ENCODE measurements at regions not wholly inside any gene's neighbourhood (a gene's known extent, or its start where the extent isn't known, plus 50 kb on each side); places are given as distances from the start of the nearest gene placed in this dataset.
"Not testable (repeated sequence)": the region's sequence is repeated elsewhere in the genome, so short reads cannot be mapped to it uniquely, and the experiment has no call there.

- DNase-seq: not testable (repeated sequence)
Observed at GRCh38 chr17:15802917-15803316, 70.8 kb downstream of the TBC1D26 start.

- DNase-seq: not testable (repeated sequence)
Observed at GRCh38 chr17:15806825-15807224, 74.7 kb downstream of the TBC1D26 start.

- not testable (repeated sequence) for DNase-seq
Observed at GRCh38 chr17:15813388-15813787, 81.3 kb downstream of the TBC1D26 start.

GRCh38 chr17:15814003-15814402, 81.9 kb downstream of the TBC1D26 start:
- not testable (repeated sequence) for DNase-seq

- DNase-seq: not testable (repeated sequence)
Observed at GRCh38 chr17:15817861-15818260, 85.8 kb downstream of the TBC1D26 start.

GRCh38 chr17:15822280-15822679, 90.2 kb downstream of the TBC1D26 start:
- not testable (repeated sequence) for DNase-seq

GRCh38 chr17:15828727-15829314, 96.7 kb downstream of the TBC1D26 start:
- peak; percentile 73 for DNase-seq

GRCh38 chr17:15830221-15830620, 98.1 kb downstream of the TBC1D26 start:
- DNase-seq: peak; percentile 5

- not testable (repeated sequence) for DNase-seq
Observed at GRCh38 chr17:15831182-15831581, 99.1 kb downstream of the TBC1D26 start.

- not testable (repeated sequence) for DNase-seq
Observed at GRCh38 chr17:15832921-15833480, 100.9 kb downstream of the TBC1D26 start.

- DNase-seq: not testable (repeated sequence)
Observed at GRCh38 chr17:15833890-15834289, 101.8 kb downstream of the TBC1D26 start.

GRCh38 chr17:15835481-15835880, 103.4 kb downstream of the TBC1D26 start:
- DNase-seq: not testable (repeated sequence)

GRCh38 chr17:15836249-15836982, 104.3 kb downstream of the TBC1D26 start:
- not testable (repeated sequence) for DNase-seq

- not testable (repeated sequence) for DNase-seq
Observed at GRCh38 chr17:15836991-15837390, 104.9 kb downstream of the TBC1D26 start.

- DNase-seq: not testable (repeated sequence)
Observed at GRCh38 chr17:15847447-15848229, 97.3 kb upstream of the ADORA2B start.

- DNase-seq: not testable (repeated sequence)
Observed at GRCh38 chr17:15849054-15849453, 95.9 kb upstream of the ADORA2B start.

- not testable (repeated sequence) for DNase-seq
Observed at GRCh38 chr17:15850071-15850470, 94.9 kb upstream of the ADORA2B start.

- DNase-seq: not testable (repeated sequence)
Observed at GRCh38 chr17:15850687-15851086, 94.2 kb upstream of the ADORA2B start.

- not testable (repeated sequence) for DNase-seq
Observed at GRCh38 chr17:15852863-15853262, 92.1 kb upstream of the ADORA2B start.

- not testable (repeated sequence) for DNase-seq
Observed at GRCh38 chr17:15856191-15856590, 88.7 kb upstream of the ADORA2B start.

- DNase-seq: not testable (repeated sequence)
Observed at GRCh38 chr17:15856745-15857144, 88.2 kb upstream of the ADORA2B start.

- DNase-seq: not testable (repeated sequence)
Observed at GRCh38 chr17:15858082-15858481, 86.8 kb upstream of the ADORA2B start.

- DNase-seq: not testable (repeated sequence)
Observed at GRCh38 chr17:15860774-15861173, 84.2 kb upstream of the ADORA2B start.

All from NCI-H1105 treated with DMSO at 0.1 percent for 48 hours (cell line).